B cell (primary cell): ENCODE measurements at regions not wholly inside any gene's neighbourhood (a gene's known extent, or its start where the extent isn't known, plus 50 kb on each side); places are given as distances from the start of the nearest gene placed in this dataset.

Experiments used
- ATAC-seq: fragments of 200-7000 bp; cut with Tn5 transposase; one replicate; pipeline ENCODE4 v1.10.0; 2021; ENCODE audit warnings: low read depth, mild to moderate bottlenecking, moderate number of reproducible peaks, moderate library complexity
- CTCF ChIA-PET: fragments of 350-600 bp; sonication (Branson Sonifier 250); formaldehyde crosslinking; loops from one replicate; lab custom pipeline; 2021; ENCODE audit warnings: antibody characterized with exemption, inconsistent platforms; lab: Charles Lee
- POLR2A ChIA-PET: fragments of 350-600 bp; sonication (Branson Sonifier 250); formaldehyde crosslinking; loops from one replicate; lab custom pipeline; 2021; ENCODE audit warnings: antibody characterized with exemption; lab: Charles Lee
- DNase-seq: peaks from one replicate; pipeline ENCODE4 v3.0.0; 2013
- H2AFZ ChIP-seq: 2 replicates; pipeline ENCODE4 v1.6.1; 2012; ENCODE audit warnings: mild to moderate bottlenecking, low read depth, low read length; ENCODE audit not compliant: insufficient read depth, poor library complexity, severe bottlenecking
- H3K27ac ChIP-seq, 2 donors: 1 replicate in 1 of 2; 2 replicates in 1 of 2; pipeline ENCODE4 v1.5.1; 2012 to 2013; ENCODE audit warnings: low read length in 2 of 2, mild to moderate bottlenecking in 2 of 2, moderate library complexity in 1 of 2
- H3K27me3 ChIP-seq, 4 experiments: fragments of 200-600 bp in 1 of 4; sonication (generic) in 1 of 4; replicated peaks in 1 of 4; 1 replicate in 2 of 4; 2 replicates in 2 of 4; pipeline versions ENCODE4 v1.6.1 to v1.7.0; 2013 to 2016; ENCODE audit warnings: low read length in 3 of 4, mild to moderate bottlenecking in 2 of 4, mixed read lengths in 1 of 4, moderate library complexity in 1 of 4; ENCODE audit not compliant: insufficient read depth in 4 of 4, control insufficient read depth in 3 of 4; ENCODE audit errors: control extremely low read depth in 1 of 4
- H3K36me3 ChIP-seq, 2 experiments: replicated peaks in 1 of 2; 1 replicate in 1 of 2; 2 replicates in 1 of 2; pipeline versions ENCODE4 v1.6.1 to v1.7.1; 2013; ENCODE audit warnings: low read length in 1 of 2; ENCODE audit not compliant: insufficient read depth in 2 of 2, control insufficient read depth in 1 of 2; ENCODE audit errors: control extremely low read depth in 1 of 2, extremely low read depth in 1 of 2
- H3K4me1 ChIP-seq, 2 donors: fragments of 200-600 bp in 1 of 2; sonication (generic) in 1 of 2; 1 replicate in 1 of 2; 2 replicates in 1 of 2; pipeline versions ENCODE4 v1.5.1 to v1.6.1; 2013 to 2017; ENCODE audit warnings: low read length in 2 of 2; ENCODE audit not compliant: control insufficient read depth in 2 of 2, insufficient read depth in 2 of 2
- H3K4me2 ChIP-seq: replicated peaks from 2 replicates; pipeline ENCODE3; 2012; ENCODE audit warnings: mild to moderate bottlenecking, low read depth, low read length; ENCODE audit not compliant: poor library complexity, severe bottlenecking
- H3K4me3 ChIP-seq, 5 experiments: fragments of 200-600 bp in 1 of 5; sonication (generic) in 1 of 5; 1 replicate in 3 of 5; 2 replicates in 2 of 5; pipeline versions ENCODE4 v1.5.1 to v1.7.0; 2011 to 2016; ENCODE audit warnings: low read length in 4 of 5, mild to moderate bottlenecking in 4 of 5, low read depth in 2 of 5, control low read depth in 1 of 5, moderate library complexity in 1 of 5; ENCODE audit not compliant: insufficient read depth in 1 of 5; ENCODE audit errors: control extremely low read depth in 1 of 5, extremely low read depth in 1 of 5
- H3K79me2 ChIP-seq: fragments of 200-600 bp; sonication (generic); one replicate; pipeline ENCODE4 v1.6.0; 2016; ENCODE audit warnings: low read length; ENCODE audit not compliant: control insufficient read depth, insufficient read depth
- H3K9ac ChIP-seq: fragments of 200-600 bp; sonication (generic); 2 replicates; pipeline ENCODE4 v1.6.1; 2017; ENCODE audit warnings: mild to moderate bottlenecking, low read length, moderate library complexity
- H3K9me3 ChIP-seq, 3 donors: one replicate each; pipeline versions ENCODE4 v1.6.1 to v1.7.1; 2013; ENCODE audit warnings: low read length in 2 of 3; ENCODE audit not compliant: control insufficient read depth in 2 of 3, insufficient read depth in 1 of 3; ENCODE audit errors: control extremely low read depth in 1 of 3
- H4K20me1 ChIP-seq: 2 replicates; pipeline ENCODE4 v1.6.0; 2012; ENCODE audit warnings: mild to moderate bottlenecking, low read length; ENCODE audit not compliant: insufficient read depth, control insufficient read depth, poor library complexity, severe bottlenecking
- H3K27ac Mint-ChIP-seq: one replicate; pipeline ENCODE4 v1.8.0; 2021; ENCODE audit warnings: mixed read lengths
- H3K27me3 Mint-ChIP-seq: one replicate; pipeline ENCODE4 v1.8.0; 2021; ENCODE audit warnings: mixed read lengths
- H3K4me1 Mint-ChIP-seq: one replicate; pipeline ENCODE4 v1.8.0; 2021; ENCODE audit warnings: mixed read lengths
- H3K4me3 Mint-ChIP-seq: one replicate; pipeline ENCODE4 v1.8.0; 2021; ENCODE audit warnings: mixed read lengths
- H3K9me3 Mint-ChIP-seq: one replicate; pipeline ENCODE4 v1.8.0; 2022; ENCODE audit warnings: mixed read lengths; ENCODE audit not compliant: insufficient read depth
- CTCF ChIP-seq: fragments of 200-600 bp; IDR thresholded peaks from one replicate; pipeline ENCODE4 v1.8.0; 2022; ENCODE audit warnings: antibody characterized with exemption, mild to moderate bottlenecking
- EZH2 ChIP-seq: IDR thresholded peaks from 2 replicates; pipeline ENCODE4 v1.6.1; 2012; ENCODE audit warnings: borderline replicate concordance, low read depth, mild to moderate bottlenecking, moderate library complexity, low read length; ENCODE audit not compliant: insufficient read depth, poor library complexity, severe bottlenecking
- WGBS: methylation state at CpG from one replicate; pipeline ENCODE4 v1.1.5; 2013; ENCODE audit warnings: missing lambda C conversion rate; ENCODE audit not compliant: insufficient coverage; 5-methylcytosine and 5-hydroxymethylcytosine counted together
- intact Hi-C: fragments of 100-400 bp; cut with micrococcal nuclease; formaldehyde crosslinking; loops from one replicate; pipeline ENCODE4 v1.10.0; 2022

- H3K27ac ChIP-seq, result no peak overlapping the region
- H3K9me3 ChIP-seq, result peaks cover 0 to 18% (median 0%) of the 10 kb centered on the region in 3 donors
- H4K20me1 ChIP-seq, result no peaks in the 10 kb centered on the region
- intact Hi-C loops, result no loop called here
- H3K9me3 Mint-ChIP-seq, result peaks cover 6% of the 10 kb centered on the region
- WGBS, result 62% methylated on average over 2 of the region's 2 CpGs
- ATAC-seq (no peak), DNase-seq (no peak)
- H3K4me3 ChIP-seq, result no peak overlapping the region
- H3K27me3 ChIP-seq, result no peaks in the 10 kb centered on the region
- H3K79me2 ChIP-seq, result no peaks in the 10 kb centered on the region
- no peaks in the 10 kb centered on the region for H3K27me3 Mint-ChIP-seq
- no peak overlapping the region for H2AFZ ChIP-seq
- no peaks in the 10 kb centered on the region for H3K4me1 Mint-ChIP-seq
- ChIA-PET CTCF (no interaction called here), POLR2A (no interaction called here)
- H3K4me1 ChIP-seq, result no peaks in the 10 kb centered on the region
- H3K27ac Mint-ChIP-seq, result no peak overlapping the region
- TF ChIP-seq CTCF (no peak), EZH2 (no peak)
- H3K4me3 Mint-ChIP-seq, result no peak overlapping the region
- no peaks in the 10 kb centered on the region for H3K36me3 ChIP-seq
- H3K4me2 ChIP-seq, result no peak overlapping the region
- no peak overlapping the region for H3K9ac ChIP-seq
Measured at GRCh38 chr5:85458319-85458718, 1073.6 kb upstream of the EDIL3 start.

GRCh38 chr5:85462957-85463356, 1078.3 kb upstream of the EDIL3 start:
- no peak for DNase-seq
- no peak overlapping the region for H3K27ac ChIP-seq

More at GRCh38 chr5:85462957-85463356, 1078.3 kb upstream of the EDIL3 start:
- Mint-ChIP-seq H3K4me1 (no peaks in the 10 kb centered on the region), H3K9me3 (no peaks in the 10 kb centered on the region), H3K4me3 (no peak overlapping the region), H3K27me3 (no peaks in the 10 kb centered on the region), H3K27ac (no peak overlapping the region)
- TF ChIP-seq CTCF (no peak), EZH2 (no peak)
- WGBS, result no CpG with 5 or more reads among the region's 1 CpG
- Histone ChIP-seq H4K20me1 (no peaks in the 10 kb centered on the region), H3K36me3 (no peaks in the 10 kb centered on the region), H2AFZ (no peak overlapping the region), H3K4me1 (no peaks in the 10 kb centered on the region), H3K27me3 (no peaks in the 10 kb centered on the region), H3K4me3 (no peak overlapping the region), H3K79me2 (no peaks in the 10 kb centered on the region), H3K4me2 (no peak overlapping the region), H3K9me3 (peaks cover 0 to 18% (median 3%) of the 10 kb centered on the region in 3 donors), H3K9ac (no peak overlapping the region)
- ATAC-seq, result no peak
- ChIA-PET POLR2A (no interaction called here), CTCF (no interaction called here)
- intact Hi-C loops, result no loop called here
